Neural cell (in vitro differentiated cells): ENCODE measurements at regions not wholly inside any gene's neighbourhood (a gene's known extent, or its start where the extent isn't known, plus 50 kb on each side); places are given as distances from the start of the nearest gene placed in this dataset.

Experiments
- H2AFZ ChIP-seq: fragments of 200-600, 300-800 bp; sonication (generic), shearing (Covaris generic); 2 replicates; pipeline ENCODE4 v1.6.0; 2014; ENCODE audit warnings: low read depth, mild to moderate bottlenecking, antibody characterized with exemption, low read length, moderate library complexity
- H3F3A ChIP-seq: fragments of 200-600 bp; shearing (Covaris generic); 2 replicates; pipeline ENCODE4 v1.6.1; 2016; ENCODE audit warnings: mild to moderate bottlenecking, moderate library complexity, mixed read lengths, antibody characterized with exemption, low read length; ENCODE audit not compliant: insufficient read depth, poor library complexity, severe bottlenecking
- H3K27ac ChIP-seq: fragments of 200-600, 300-800 bp; sonication (generic), shearing (Covaris generic); 2 replicates; pipeline ENCODE4 v1.5.1; 2014; ENCODE audit warnings: mild to moderate bottlenecking, low read length, moderate library complexity
- H3K27me3 ChIP-seq: fragments of 300-800, 200-600 bp; sonication (generic), shearing (Covaris generic); 2 replicates; pipeline ENCODE4 v1.6.0; 2014; ENCODE audit warnings: mild to moderate bottlenecking, low read depth, low read length, moderate library complexity; ENCODE audit not compliant: insufficient read depth
- H3K36me3 ChIP-seq: fragments of 300-800, 200-600 bp; sonication (generic), shearing (Covaris generic); 2 replicates; pipeline ENCODE4 v1.5.1; 2014; ENCODE audit warnings: mild to moderate bottlenecking, antibody characterized with exemption, low read length, moderate library complexity; ENCODE audit not compliant: insufficient read depth
- H3K4me2 ChIP-seq: fragments of 300-800, 200-600 bp; sonication (generic), shearing (Covaris generic); 2 replicates; pipeline ENCODE4 v1.6.0; 2014; ENCODE audit warnings: mild to moderate bottlenecking, low read length
- H3K4me3 ChIP-seq: fragments of 300-800, 200-600 bp; sonication (generic), shearing (Covaris generic); 2 replicates; pipeline ENCODE4 v1.5.1; 2014; ENCODE audit warnings: mild to moderate bottlenecking, low read length, moderate library complexity
- H3K79me2 ChIP-seq: fragments of 200-600 bp; shearing (Covaris generic); replicated peaks from 2 replicates; pipeline ENCODE4 v1.6.0; 2014; ENCODE audit warnings: mild to moderate bottlenecking, low read length, moderate library complexity; ENCODE audit not compliant: insufficient read depth
- H3K9ac ChIP-seq: fragments of 300-800, 200-600 bp; sonication (generic), shearing (Covaris generic); 2 replicates; pipeline ENCODE4 v1.6.1; 2016; ENCODE audit warnings: mild to moderate bottlenecking, low read length, mixed read lengths
- H3K9me2 ChIP-seq: fragments of 200-600 bp; shearing (Covaris generic); 2 replicates; pipeline ENCODE4 v1.6.1; 2016; ENCODE audit warnings: mild to moderate bottlenecking, low read length, mixed read lengths; ENCODE audit not compliant: insufficient read depth
- H3K9me3 ChIP-seq: fragments of 200-600, 300-800 bp; sonication (generic), shearing (Covaris generic); 2 replicates; pipeline ENCODE4 v1.6.1; 2016; ENCODE audit warnings: mild to moderate bottlenecking, mixed run types, low read length, moderate library complexity, mixed read lengths
- H4K20me1 ChIP-seq: fragments of 200-600 bp; shearing (Covaris generic); 2 replicates; pipeline ENCODE4 v1.6.1; 2016; ENCODE audit warnings: mild to moderate bottlenecking, mixed run types; ENCODE audit not compliant: insufficient read depth
- EP300 ChIP-seq: fragments of 450-650 bp; conservative IDR thresholded peaks from 2 replicates; pipeline ENCODE4 v1.6.1; 2014; ENCODE audit warnings: antibody characterized with exemption, mild to moderate bottlenecking, moderate library complexity; ENCODE audit not compliant: poor library complexity, severe bottlenecking
- EZH2 ChIP-seq: fragments of 200-600, 300-800 bp; shearing (Covaris generic), sonication (generic); IDR thresholded peaks from 2 replicates; pipeline ENCODE4 v1.6.1; 2014; ENCODE audit warnings: antibody characterized with exemption, low read length, borderline replicate concordance, mild to moderate bottlenecking; ENCODE audit not compliant: insufficient read depth, poor library complexity, severe bottlenecking
- MXI1 ChIP-seq: fragments of 450-650 bp; conservative IDR thresholded peaks from 2 replicates; pipeline ENCODE4 v1.6.1; 2014; ENCODE audit warnings: antibody characterized with exemption, mild to moderate bottlenecking; ENCODE audit not compliant: poor library complexity, severe bottlenecking
- POLR2AphosphoS5 ChIP-seq: IDR thresholded peaks from 2 replicates; pipeline ENCODE4 v1.6.1; 2012
- RAD21 ChIP-seq: fragments of 450-650 bp; conservative IDR thresholded peaks from 2 replicates; pipeline ENCODE4 v1.6.1; 2014; ENCODE audit warnings: antibody characterized with exemption, mild to moderate bottlenecking, moderate library complexity
- SMC3 ChIP-seq: fragments of 450-650 bp; conservative IDR thresholded peaks from 2 replicates; pipeline ENCODE4 v1.6.1; 2014; ENCODE audit warnings: antibody characterized with exemption, mild to moderate bottlenecking, moderate library complexity; ENCODE audit not compliant: poor library complexity
- TAF1 ChIP-seq: IDR thresholded peaks from 2 replicates; pipeline ENCODE4 v1.6.1; 2012; ENCODE audit warnings: low read depth
- TF ChIP-seq, protein P1 (sequence below): IDR thresholded peaks from 2 replicates; pipeline ENCODE4 v1.6.1; 2012; ENCODE audit warnings: borderline replicate concordance
- TF ChIP-seq, protein P2 (sequence below): fragments of 450-650 bp; IDR thresholded peaks from 2 replicates; pipeline ENCODE4 v1.5.1; 2014; ENCODE audit warnings: antibody characterized with exemption, mild to moderate bottlenecking, moderate library complexity; ENCODE audit not compliant: poor library complexity, severe bottlenecking

DNA sequence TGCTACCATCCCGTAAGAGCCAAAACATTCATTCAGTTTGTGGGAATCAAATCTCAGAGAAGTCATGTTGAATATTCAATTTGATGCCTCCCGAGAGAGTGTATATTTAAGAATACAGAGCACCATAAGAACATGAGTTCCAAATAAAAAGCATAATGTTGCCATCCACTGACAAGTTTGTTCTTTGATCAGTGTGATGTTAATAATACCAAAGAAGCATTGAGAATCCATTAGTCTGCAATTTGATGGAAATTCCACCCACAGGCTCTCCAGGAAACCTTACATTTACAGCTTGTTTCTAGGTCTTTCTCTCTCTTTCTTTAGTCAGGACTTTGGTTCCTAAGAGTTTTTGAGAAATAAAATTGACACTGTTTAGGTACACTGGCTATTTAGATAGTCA is 200.6 kb upstream of the SFRP2 start:
- H3K36me3 ChIP-seq, result no peaks in the 10 kb centered on the region
- H3K9ac ChIP-seq, result no peak overlapping the region
- H3K4me3 ChIP-seq, result no peak overlapping the region
- TF ChIP-seq, protein P1, sequence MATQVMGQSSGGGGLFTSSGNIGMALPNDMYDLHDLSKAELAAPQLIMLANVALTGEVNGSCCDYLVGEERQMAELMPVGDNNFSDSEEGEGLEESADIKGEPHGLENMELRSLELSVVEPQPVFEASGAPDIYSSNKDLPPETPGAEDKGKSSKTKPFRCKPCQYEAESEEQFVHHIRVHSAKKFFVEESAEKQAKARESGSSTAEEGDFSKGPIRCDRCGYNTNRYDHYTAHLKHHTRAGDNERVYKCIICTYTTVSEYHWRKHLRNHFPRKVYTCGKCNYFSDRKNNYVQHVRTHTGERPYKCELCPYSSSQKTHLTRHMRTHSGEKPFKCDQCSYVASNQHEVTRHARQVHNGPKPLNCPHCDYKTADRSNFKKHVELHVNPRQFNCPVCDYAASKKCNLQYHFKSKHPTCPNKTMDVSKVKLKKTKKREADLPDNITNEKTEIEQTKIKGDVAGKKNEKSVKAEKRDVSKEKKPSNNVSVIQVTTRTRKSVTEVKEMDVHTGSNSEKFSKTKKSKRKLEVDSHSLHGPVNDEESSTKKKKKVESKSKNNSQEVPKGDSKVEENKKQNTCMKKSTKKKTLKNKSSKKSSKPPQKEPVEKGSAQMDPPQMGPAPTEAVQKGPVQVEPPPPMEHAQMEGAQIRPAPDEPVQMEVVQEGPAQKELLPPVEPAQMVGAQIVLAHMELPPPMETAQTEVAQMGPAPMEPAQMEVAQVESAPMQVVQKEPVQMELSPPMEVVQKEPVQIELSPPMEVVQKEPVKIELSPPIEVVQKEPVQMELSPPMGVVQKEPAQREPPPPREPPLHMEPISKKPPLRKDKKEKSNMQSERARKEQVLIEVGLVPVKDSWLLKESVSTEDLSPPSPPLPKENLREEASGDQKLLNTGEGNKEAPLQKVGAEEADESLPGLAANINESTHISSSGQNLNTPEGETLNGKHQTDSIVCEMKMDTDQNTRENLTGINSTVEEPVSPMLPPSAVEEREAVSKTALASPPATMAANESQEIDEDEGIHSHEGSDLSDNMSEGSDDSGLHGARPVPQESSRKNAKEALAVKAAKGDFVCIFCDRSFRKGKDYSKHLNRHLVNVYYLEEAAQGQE, result no peak
- TF ChIP-seq POLR2AphosphoS5 (peak; percentile 68), EP300 (peak; percentile 70), RAD21 (no peak), TAF1 (no peak), EZH2 (no peak), SMC3 (no peak), MXI1 (no peak)
- TF ChIP-seq, protein P2, sequence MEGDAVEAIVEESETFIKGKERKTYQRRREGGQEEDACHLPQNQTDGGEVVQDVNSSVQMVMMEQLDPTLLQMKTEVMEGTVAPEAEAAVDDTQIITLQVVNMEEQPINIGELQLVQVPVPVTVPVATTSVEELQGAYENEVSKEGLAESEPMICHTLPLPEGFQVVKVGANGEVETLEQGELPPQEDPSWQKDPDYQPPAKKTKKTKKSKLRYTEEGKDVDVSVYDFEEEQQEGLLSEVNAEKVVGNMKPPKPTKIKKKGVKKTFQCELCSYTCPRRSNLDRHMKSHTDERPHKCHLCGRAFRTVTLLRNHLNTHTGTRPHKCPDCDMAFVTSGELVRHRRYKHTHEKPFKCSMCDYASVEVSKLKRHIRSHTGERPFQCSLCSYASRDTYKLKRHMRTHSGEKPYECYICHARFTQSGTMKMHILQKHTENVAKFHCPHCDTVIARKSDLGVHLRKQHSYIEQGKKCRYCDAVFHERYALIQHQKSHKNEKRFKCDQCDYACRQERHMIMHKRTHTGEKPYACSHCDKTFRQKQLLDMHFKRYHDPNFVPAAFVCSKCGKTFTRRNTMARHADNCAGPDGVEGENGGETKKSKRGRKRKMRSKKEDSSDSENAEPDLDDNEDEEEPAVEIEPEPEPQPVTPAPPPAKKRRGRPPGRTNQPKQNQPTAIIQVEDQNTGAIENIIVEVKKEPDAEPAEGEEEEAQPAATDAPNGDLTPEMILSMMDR, result no peak
- no peaks in the 10 kb centered on the region for H3K27me3 ChIP-seq
- no peaks in the 10 kb centered on the region for H4K20me1 ChIP-seq
- no peak overlapping the region for H3K4me2 ChIP-seq
- no peaks in the 10 kb centered on the region for H3K9me3 ChIP-seq
- H2AFZ ChIP-seq, result no peak overlapping the region
- H3K79me2 ChIP-seq, result no peaks in the 10 kb centered on the region
- peak overlapping the region; percentile 25 for H3K27ac ChIP-seq
- H3F3A ChIP-seq, result no peaks in the 10 kb centered on the region
- no peaks in the 10 kb centered on the region for H3K9me2 ChIP-seq

DNA sequence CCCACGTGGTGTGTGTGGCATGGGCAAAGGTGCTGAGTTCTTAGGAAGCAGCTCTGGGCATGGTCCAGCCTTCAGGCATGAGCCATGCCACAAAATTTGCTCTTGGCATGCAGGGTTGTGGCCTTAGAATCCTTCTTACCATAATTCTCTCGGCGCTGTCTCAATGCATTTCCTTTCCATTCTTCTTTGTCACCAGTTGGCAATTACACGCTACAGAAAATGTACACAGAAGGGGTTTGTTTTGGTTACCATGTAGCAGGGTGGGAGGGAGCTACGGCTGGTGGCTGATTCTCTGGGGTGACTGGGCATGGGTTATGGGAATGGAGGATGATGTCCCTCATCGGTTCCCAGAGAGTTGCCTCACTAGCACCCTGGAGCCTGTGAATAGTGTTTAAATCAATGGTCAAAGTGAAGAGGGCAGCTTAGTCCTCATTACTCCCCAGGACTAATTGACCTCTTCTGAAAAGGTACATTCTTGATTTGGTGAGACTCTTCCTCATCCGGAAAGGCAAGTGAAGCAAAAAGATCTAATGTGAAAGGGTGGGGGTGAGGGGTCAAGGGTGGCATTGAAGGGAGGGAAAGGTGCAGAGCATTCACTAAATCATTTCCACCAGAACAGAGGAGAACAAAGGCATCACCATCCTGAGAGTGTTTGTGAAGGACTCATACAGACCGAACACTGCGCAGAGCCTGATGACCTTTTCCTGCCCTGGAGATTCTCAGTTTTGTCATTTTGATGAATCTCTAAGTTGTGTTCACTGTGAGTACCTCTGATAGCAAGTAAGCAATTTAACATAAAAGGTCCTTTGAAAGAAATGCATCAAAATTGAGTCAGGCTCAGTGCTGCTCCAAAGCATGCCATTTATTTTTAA is 199.8 kb upstream of the SFRP2 start:
- H3K9ac ChIP-seq, result no peak overlapping the region
- H3K27me3 ChIP-seq, result no peaks in the 10 kb centered on the region
- H3F3A ChIP-seq, result no peaks in the 10 kb centered on the region
- H3K9me2 ChIP-seq, result no peaks in the 10 kb centered on the region
- no peak overlapping the region for H3K4me2 ChIP-seq
- H3K79me2 ChIP-seq, result no peaks in the 10 kb centered on the region
- no peaks in the 10 kb centered on the region for H3K9me3 ChIP-seq
- TF ChIP-seq POLR2AphosphoS5 (no peak), SMC3 (no peak), RAD21 (no peak), EP300 (no peak), EZH2 (no peak), TAF1 (no peak), MXI1 (no peak)
- TF ChIP-seq, protein P2, result no peak
- TF ChIP-seq, protein P1, result no peak
- H4K20me1 ChIP-seq, result no peaks in the 10 kb centered on the region
- no peak overlapping the region for H2AFZ ChIP-seq
- H3K27ac ChIP-seq, result peak overlapping the region; percentile 25
- H3K36me3 ChIP-seq, result no peaks in the 10 kb centered on the region
- no peak overlapping the region for H3K4me3 ChIP-seq
